Lower lobe of right lung (tissue), 2 donors: ENCODE measurements at regions not wholly inside any gene's neighbourhood (a gene's known extent, or its start where the extent isn't known, plus 50 kb on each side); places are given as distances from the start of the nearest gene placed in this dataset.
A peak's percentile ranks its signal among the peaks of the same experiment; 100 is the strongest.

ENCODE experiments used
- ATAC-seq, 2 donors: fragments of 200-7000 bp; cut with Tn5 transposase; one replicate each; pipeline ENCODE4 v1.9.1; 2020 to 2022; ENCODE audit warnings: mild to moderate bottlenecking in 2 of 2, moderate library complexity in 2 of 2
- DNase-seq: peaks from one replicate; pipeline ENCODE4 v3.0.0-alpha.2; 2020
- H3K27ac ChIP-seq: fragments of 200-600 bp; one replicate; pipeline ENCODE4 v1.8.0; 2022
- H3K27me3 ChIP-seq: fragments of 200-600 bp; one replicate; pipeline ENCODE4 v1.8.0; 2022; ENCODE audit warnings: low read depth
- H3K36me3 ChIP-seq: fragments of 200-600 bp; one replicate; pipeline ENCODE4 v1.8.0; 2022; ENCODE audit warnings: mild to moderate bottlenecking
- H3K4me1 ChIP-seq: fragments of 200-600 bp; one replicate; pipeline ENCODE4 v1.8.0; 2022
- H3K4me3 ChIP-seq: fragments of 200-600 bp; one replicate; pipeline ENCODE4 v1.8.0; 2022; ENCODE audit warnings: mild to moderate bottlenecking
- H3K9me3 ChIP-seq: fragments of 200-600 bp; one replicate; pipeline ENCODE4 v1.8.0; 2022
- intact Hi-C: fragments of 100-400 bp; cut with DNase I; formaldehyde crosslinking; loops from one replicate; pipeline ENCODE4 v1.11.0; 2022
- TF ChIP-seq, protein P1 (sequence below): fragments of 200-600 bp; IDR thresholded peaks from one replicate; pipeline ENCODE4 v1.8.0; 2022; ENCODE audit warnings: antibody characterized with exemption, mild to moderate bottlenecking
- donor health status: DM: no; HTN: yes; CAD: no; lungs with severe emphysema.

DNA sequence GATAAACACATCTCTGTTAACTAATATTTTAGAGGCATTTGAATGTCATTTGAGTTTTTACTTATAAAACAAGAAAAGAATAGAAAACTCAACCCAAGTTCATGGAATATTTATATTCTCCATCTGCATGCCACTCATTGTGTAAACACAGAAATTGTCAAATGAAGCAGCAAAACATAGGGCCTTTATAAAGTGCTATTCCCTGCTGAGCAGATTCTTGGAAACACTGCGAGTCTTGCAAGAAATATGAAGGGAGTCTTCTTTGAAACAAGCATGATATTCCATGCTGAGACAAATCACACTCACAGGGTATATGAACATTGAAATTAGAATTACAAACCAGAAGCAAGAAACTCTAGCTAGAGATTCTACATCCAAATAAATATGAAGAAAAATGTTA lies 655.8 kb downstream of the BRINP3 start:
- no peaks in the 10 kb centered on the region for H3K4me1 ChIP-seq
- TF ChIP-seq, protein P1, sequence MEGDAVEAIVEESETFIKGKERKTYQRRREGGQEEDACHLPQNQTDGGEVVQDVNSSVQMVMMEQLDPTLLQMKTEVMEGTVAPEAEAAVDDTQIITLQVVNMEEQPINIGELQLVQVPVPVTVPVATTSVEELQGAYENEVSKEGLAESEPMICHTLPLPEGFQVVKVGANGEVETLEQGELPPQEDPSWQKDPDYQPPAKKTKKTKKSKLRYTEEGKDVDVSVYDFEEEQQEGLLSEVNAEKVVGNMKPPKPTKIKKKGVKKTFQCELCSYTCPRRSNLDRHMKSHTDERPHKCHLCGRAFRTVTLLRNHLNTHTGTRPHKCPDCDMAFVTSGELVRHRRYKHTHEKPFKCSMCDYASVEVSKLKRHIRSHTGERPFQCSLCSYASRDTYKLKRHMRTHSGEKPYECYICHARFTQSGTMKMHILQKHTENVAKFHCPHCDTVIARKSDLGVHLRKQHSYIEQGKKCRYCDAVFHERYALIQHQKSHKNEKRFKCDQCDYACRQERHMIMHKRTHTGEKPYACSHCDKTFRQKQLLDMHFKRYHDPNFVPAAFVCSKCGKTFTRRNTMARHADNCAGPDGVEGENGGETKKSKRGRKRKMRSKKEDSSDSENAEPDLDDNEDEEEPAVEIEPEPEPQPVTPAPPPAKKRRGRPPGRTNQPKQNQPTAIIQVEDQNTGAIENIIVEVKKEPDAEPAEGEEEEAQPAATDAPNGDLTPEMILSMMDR = no peak
- H3K27me3 ChIP-seq = no peaks in the 10 kb centered on the region
- H3K4me3 ChIP-seq = no peak overlapping the region
- ATAC-seq (no peak), DNase-seq (no peak)
- intact Hi-C loops = no loop called here
- no peaks in the 10 kb centered on the region for H3K36me3 ChIP-seq
- no peak overlapping the region for H3K27ac ChIP-seq
- H3K9me3 ChIP-seq = no peaks in the 10 kb centered on the region

DNA sequence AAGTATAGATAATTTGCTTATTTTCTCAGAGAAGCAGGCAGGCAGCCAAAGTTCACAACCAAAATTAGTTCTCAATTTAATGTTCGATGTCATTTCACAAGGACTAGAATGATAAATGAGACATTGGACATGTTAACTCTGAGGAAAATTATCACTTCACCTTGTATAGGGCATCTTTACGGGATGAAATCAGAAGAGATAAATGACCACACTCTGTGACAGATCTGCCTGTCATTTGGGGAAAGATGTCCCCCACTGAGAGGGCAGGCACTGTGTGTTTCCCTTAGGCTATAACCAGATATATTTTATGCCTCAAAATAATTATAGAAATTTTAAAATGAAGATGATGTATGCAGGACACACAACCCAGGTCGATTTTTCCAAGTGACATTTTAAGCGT lies 642.9 kb downstream of the BRINP3 start:
- intact Hi-C loops = no loop called here
- no peaks in the 10 kb centered on the region for H3K36me3 ChIP-seq
- DNase-seq = no peak
- no peak for ATAC-seq
- TF ChIP-seq, protein P1 = no peak
- H3K4me3 ChIP-seq = no peak overlapping the region
- H3K27ac ChIP-seq = no peak overlapping the region
- no peaks in the 10 kb centered on the region for H3K27me3 ChIP-seq
- no peaks in the 10 kb centered on the region for H3K4me1 ChIP-seq
- H3K9me3 ChIP-seq = no peaks in the 10 kb centered on the region

DNA sequence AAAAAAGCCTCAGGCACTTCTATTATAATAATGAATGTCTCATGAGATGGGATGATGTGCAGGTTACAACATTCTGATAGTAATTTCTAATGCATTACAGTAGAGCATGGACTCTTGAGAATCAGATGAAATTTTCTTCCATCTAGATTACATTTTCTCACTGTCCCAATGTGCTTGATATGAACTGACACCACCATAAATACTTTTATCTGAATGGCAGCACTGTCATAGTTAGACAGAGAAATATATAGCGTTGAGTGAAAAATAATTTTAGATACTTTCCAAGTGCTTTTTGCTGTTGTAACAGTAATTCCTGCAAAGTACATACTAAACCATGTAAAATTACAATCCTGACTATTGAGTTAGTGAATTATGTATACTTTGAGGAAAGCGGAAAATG lies 630.1 kb downstream of the BRINP3 start:
- no peak for ATAC-seq

DNA sequence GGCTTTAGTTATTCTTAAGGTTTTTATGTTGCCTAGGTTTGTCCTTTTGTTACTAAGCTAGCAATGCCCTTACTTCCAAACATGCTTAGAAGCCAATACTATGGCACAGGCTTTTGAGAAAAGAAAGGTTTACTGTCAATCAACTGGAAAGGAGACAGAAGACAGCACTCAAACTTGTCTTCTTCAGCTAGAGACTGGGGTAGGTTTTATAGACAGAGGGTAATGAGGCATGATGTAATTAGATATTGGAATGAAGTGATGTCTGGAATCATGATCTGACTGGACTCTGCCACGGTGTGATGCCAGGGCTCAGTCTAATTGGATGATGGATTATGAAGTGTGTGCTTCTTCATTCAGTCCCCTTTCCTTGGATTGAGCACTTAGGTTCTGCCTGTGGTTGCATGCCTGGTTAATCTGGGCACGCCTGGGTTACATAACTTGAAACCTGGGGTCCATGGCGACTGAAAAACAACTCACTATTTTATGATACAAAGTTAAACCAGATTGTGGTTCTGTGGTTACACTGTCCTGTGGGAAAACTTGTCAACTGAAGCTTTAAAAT lies 625.8 kb downstream of the BRINP3 start:
- Histone ChIP-seq H3K4me1 (no peaks in the 10 kb centered on the region), H3K27ac (no peak overlapping the region), H3K36me3 (no peaks in the 10 kb centered on the region), H3K4me3 (no peak overlapping the region), H3K27me3 (no peaks in the 10 kb centered on the region), H3K9me3 (no peaks in the 10 kb centered on the region)
- DNase-seq (no peak), ATAC-seq (no peak)
- intact Hi-C loops = no loop called here
- TF ChIP-seq, protein P1 = no peak

More for the DNA sequence above, 630.1 kb downstream of the BRINP3 start:
- no peaks in the 10 kb centered on the region for H3K9me3 ChIP-seq
- H3K36me3 ChIP-seq = no peaks in the 10 kb centered on the region
- no peak for DNase-seq
- H3K4me1 ChIP-seq = no peaks in the 10 kb centered on the region
- H3K27me3 ChIP-seq = no peaks in the 10 kb centered on the region
- H3K27ac ChIP-seq = no peak overlapping the region
- TF ChIP-seq, protein P1 = no peak
- no peak overlapping the region for H3K4me3 ChIP-seq
- intact Hi-C loops = no loop called here

DNA sequence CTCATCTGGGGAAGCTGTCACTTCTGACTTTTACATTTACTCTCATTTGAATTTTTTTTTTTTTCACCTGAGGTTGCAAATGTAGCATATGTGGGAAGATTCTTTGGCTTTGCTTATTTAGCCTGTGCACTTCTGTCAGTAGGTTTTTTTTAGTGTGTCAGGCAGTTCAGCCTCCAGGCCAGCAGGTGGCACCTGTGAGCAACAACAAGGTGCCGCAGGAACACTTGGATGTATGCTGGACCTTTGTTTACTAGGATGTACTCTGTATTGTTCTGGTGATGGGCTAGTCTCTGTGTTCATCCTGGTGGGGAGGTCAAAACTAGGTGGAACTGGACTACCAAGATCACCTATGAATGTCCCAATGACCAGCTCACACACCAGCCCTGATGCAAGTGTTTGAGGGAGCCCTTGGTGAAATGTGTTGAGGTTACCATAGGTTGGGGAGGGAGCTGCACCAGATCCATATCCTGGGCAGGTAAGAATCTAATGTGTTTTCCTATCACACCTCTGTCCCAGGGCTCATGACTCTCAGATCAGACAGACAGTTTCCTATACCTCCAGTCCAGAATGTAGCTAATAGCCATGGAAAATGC lies 618.2 kb downstream of the BRINP3 start:
- TF ChIP-seq, protein P1 = peak; percentile 35
- H3K9me3 ChIP-seq = no peaks in the 10 kb centered on the region
- H3K27me3 ChIP-seq = no peaks in the 10 kb centered on the region
- H3K4me1 ChIP-seq = no peaks in the 10 kb centered on the region
- intact Hi-C loops = no loop called here
- no peaks in the 10 kb centered on the region for H3K36me3 ChIP-seq
- H3K4me3 ChIP-seq = no peak overlapping the region
- no peak overlapping the region for H3K27ac ChIP-seq
- DNase-seq = no peak
- peak in 1 of 2 donors; percentile 11 for ATAC-seq
